NCI-H774 (cell line): ENCODE measurements at regions not wholly inside any gene's neighbourhood (a gene's known extent, or its start where the extent isn't known, plus 50 kb on each side); places are given as distances from the start of the nearest gene placed in this dataset.
"Not testable (repeated sequence)": the region's sequence is repeated elsewhere in the genome, so short reads cannot be mapped to it uniquely, and the experiment has no call there.

Source experiments
- DNase-seq: peaks from one replicate; lab custom pipeline; 2025; lab: John Stamatoyannopoulos, UW

- DNase-seq = peak; percentile 92
Measured at GRCh38 chr17:30731210-30732132, 93.0 kb downstream of the CRLF3 start.

- not testable (repeated sequence) for DNase-seq
Measured at GRCh38 chr17:30730837-30731209, 93.7 kb downstream of the CRLF3 start.

GRCh38 chr17:30730171-30730836 is 94.2 kb downstream of the CRLF3 start:
- not testable (repeated sequence) for DNase-seq

GRCh38 chr17:30729471-30730170 is 94.9 kb downstream of the CRLF3 start:
- DNase-seq = not testable (repeated sequence)

- DNase-seq = not testable (repeated sequence)
Measured at GRCh38 chr17:30727517-30727916, 97.0 kb downstream of the CRLF3 start.

GRCh38 chr17:30726734-30727133 is 97.8 kb downstream of the CRLF3 start:
- not testable (repeated sequence) for DNase-seq

GRCh38 chr17:30726310-30726709 is 98.2 kb downstream of the CRLF3 start:
- DNase-seq = not testable (repeated sequence)

GRCh38 chr17:30724034-30724650 is 100.3 kb downstream of the CRLF3 start:
- not testable (repeated sequence) for DNase-seq

- DNase-seq = not testable (repeated sequence)
Measured at GRCh38 chr17:30722114-30722780, 102.2 kb downstream of the CRLF3 start.

- DNase-seq = not testable (repeated sequence)
Measured at GRCh38 chr17:30720971-30721370, 103.5 kb downstream of the CRLF3 start.

GRCh38 chr17:30720013-30720471 is 104.5 kb downstream of the CRLF3 start:
- DNase-seq = no peak

- peak; percentile 27 for DNase-seq
Measured at GRCh38 chr17:30719131-30719973, 105.1 kb downstream of the CRLF3 start.

GRCh38 chr17:30718691-30719090 is 105.8 kb downstream of the CRLF3 start:
- not testable (repeated sequence) for DNase-seq

- not testable (repeated sequence) for DNase-seq
Measured at GRCh38 chr17:30718099-30718447, 106.4 kb downstream of the CRLF3 start.

GRCh38 chr17:30717291-30718098 is 107.0 kb downstream of the CRLF3 start:
- no peak for DNase-seq

GRCh38 chr17:30716461-30717290 is 107.8 kb downstream of the CRLF3 start:
- no peak for DNase-seq

GRCh38 chr17:30714825-30715622 is 109.5 kb downstream of the CRLF3 start:
- DNase-seq = not testable (repeated sequence)

GRCh38 chr17:30713805-30714204 is 110.7 kb downstream of the CRLF3 start:
- DNase-seq = not testable (repeated sequence)
